OCI-LY1 (cell line): ENCODE measurements at regions not wholly inside any gene's neighbourhood (a gene's known extent, or its start where the extent isn't known, plus 50 kb on each side); places are given as distances from the start of the nearest gene placed in this dataset.

Experiments used
- H2AFZ ChIP-seq: fragments of 200-600 bp; sonication (generic), shearing (Covaris generic); 2 replicates; pipeline ENCODE4 v1.6.0; 2014; ENCODE audit warnings: antibody characterized with exemption, mild to moderate bottlenecking, low read length
- H3F3A ChIP-seq: fragments of 200-600 bp; sonication (generic), shearing (Covaris generic); 2 replicates; pipeline ENCODE4 v1.6.0; 2014; ENCODE audit warnings: mild to moderate bottlenecking, antibody characterized with exemption, low read length, moderate library complexity; ENCODE audit not compliant: insufficient read depth
- H3K27ac ChIP-seq: fragments of 200-600 bp; sonication (generic); 2 replicates; pipeline ENCODE4 v1.5.1; 2014; ENCODE audit warnings: low read length, mixed run types, mild to moderate bottlenecking, low read depth; ENCODE audit not compliant: poor library complexity, severe bottlenecking
- H3K27me3 ChIP-seq: fragments of 200-600 bp; sonication (generic); 2 replicates; pipeline ENCODE4 v1.6.0; 2014; ENCODE audit warnings: antibody characterized with exemption, mild to moderate bottlenecking, low read length, moderate library complexity; ENCODE audit not compliant: insufficient read depth
- H3K36me3 ChIP-seq: fragments of 200-600 bp; sonication (generic); 2 replicates; pipeline ENCODE4 v1.6.1; 2014; ENCODE audit warnings: mild to moderate bottlenecking, antibody characterized with exemption, low read length, moderate library complexity, mixed read lengths; ENCODE audit not compliant: insufficient read depth
- H3K4me1 ChIP-seq: fragments of 200-600 bp; sonication (generic); 2 replicates; pipeline ENCODE4 v1.5.1; 2014; ENCODE audit warnings: mild to moderate bottlenecking, low read length, moderate library complexity; ENCODE audit not compliant: insufficient read depth, severe bottlenecking
- H3K4me2 ChIP-seq: fragments of 200-600 bp; sonication (generic), shearing (Covaris generic); 2 replicates; pipeline ENCODE4 v1.6.1; 2014; ENCODE audit warnings: low read length
- H3K4me3 ChIP-seq: fragments of 200-600 bp; sonication (generic); 2 replicates; pipeline ENCODE4 v1.5.1; 2014; ENCODE audit warnings: low read length, low read depth, mild to moderate bottlenecking, mixed read lengths; ENCODE audit not compliant: poor library complexity, severe bottlenecking
- H3K79me2 ChIP-seq: fragments of 200-600 bp; shearing (Covaris generic); 2 replicates; pipeline ENCODE4 v1.6.1; 2016; ENCODE audit warnings: mixed run types, low read length, mixed read lengths; ENCODE audit not compliant: insufficient read depth
- H3K9ac ChIP-seq: fragments of 200-600 bp; sonication (generic), shearing (Covaris generic); 2 replicates; pipeline ENCODE4 v1.6.1; 2014; ENCODE audit warnings: mild to moderate bottlenecking, low read length, mixed read lengths
- H3K9me2 ChIP-seq: fragments of 200-600 bp; sonication (generic), shearing (Covaris generic); 2 replicates; pipeline ENCODE4 v1.6.1; 2014; ENCODE audit warnings: low read depth, mild to moderate bottlenecking, low read length, mixed read lengths
- H3K9me3 ChIP-seq: fragments of 200-600 bp; shearing (Covaris generic); 2 replicates; pipeline ENCODE4 v1.6.1; 2014; ENCODE audit warnings: low read length, mixed read lengths
- H4K20me1 ChIP-seq: fragments of 200-600 bp; sonication (generic), shearing (Covaris generic); 2 replicates; pipeline ENCODE4 v1.6.0; 2016; ENCODE audit warnings: mild to moderate bottlenecking, low read length; ENCODE audit not compliant: insufficient read depth
- EZH2 ChIP-seq: fragments of 200-600 bp; sonication (generic), shearing (Covaris generic); IDR thresholded peaks from 2 replicates; pipeline ENCODE4 v1.8.0; 2017; ENCODE audit warnings: borderline replicate concordance, mixed run types, mild to moderate bottlenecking, antibody characterized with exemption, low read length, moderate library complexity, mixed read lengths
- TF ChIP-seq, protein P1 (sequence below): fragments of 200-600 bp; sonication (generic), shearing (Covaris generic); IDR thresholded peaks from 2 replicates; pipeline ENCODE4 v1.5.1; 2017; ENCODE audit warnings: mild to moderate bottlenecking, antibody characterized with exemption, low read length, moderate library complexity, mixed read lengths

- Histone ChIP-seq H3K9me3 (no peaks in the 10 kb centered on the region), H3K9me2 (no peaks in the 10 kb centered on the region), H3K4me3 (no peak overlapping the region), H2AFZ (no peak overlapping the region), H3K36me3 (no peaks in the 10 kb centered on the region), H3K27me3 (no peaks in the 10 kb centered on the region), H3K27ac (no peak overlapping the region), H3K4me2 (no peak overlapping the region), H3F3A (no peaks in the 10 kb centered on the region), H3K4me1 (no peaks in the 10 kb centered on the region), H4K20me1 (no peaks in the 10 kb centered on the region), H3K9ac (no peak overlapping the region), H3K79me2 (no peaks in the 10 kb centered on the region)
- TF ChIP-seq EZH2 = no peak
- TF ChIP-seq, protein P1, sequence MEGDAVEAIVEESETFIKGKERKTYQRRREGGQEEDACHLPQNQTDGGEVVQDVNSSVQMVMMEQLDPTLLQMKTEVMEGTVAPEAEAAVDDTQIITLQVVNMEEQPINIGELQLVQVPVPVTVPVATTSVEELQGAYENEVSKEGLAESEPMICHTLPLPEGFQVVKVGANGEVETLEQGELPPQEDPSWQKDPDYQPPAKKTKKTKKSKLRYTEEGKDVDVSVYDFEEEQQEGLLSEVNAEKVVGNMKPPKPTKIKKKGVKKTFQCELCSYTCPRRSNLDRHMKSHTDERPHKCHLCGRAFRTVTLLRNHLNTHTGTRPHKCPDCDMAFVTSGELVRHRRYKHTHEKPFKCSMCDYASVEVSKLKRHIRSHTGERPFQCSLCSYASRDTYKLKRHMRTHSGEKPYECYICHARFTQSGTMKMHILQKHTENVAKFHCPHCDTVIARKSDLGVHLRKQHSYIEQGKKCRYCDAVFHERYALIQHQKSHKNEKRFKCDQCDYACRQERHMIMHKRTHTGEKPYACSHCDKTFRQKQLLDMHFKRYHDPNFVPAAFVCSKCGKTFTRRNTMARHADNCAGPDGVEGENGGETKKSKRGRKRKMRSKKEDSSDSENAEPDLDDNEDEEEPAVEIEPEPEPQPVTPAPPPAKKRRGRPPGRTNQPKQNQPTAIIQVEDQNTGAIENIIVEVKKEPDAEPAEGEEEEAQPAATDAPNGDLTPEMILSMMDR = no peak
Observed at GRCh38 chr17:22410136-22410535, 717.8 kb downstream of the KCNJ18 start.

DNA sequence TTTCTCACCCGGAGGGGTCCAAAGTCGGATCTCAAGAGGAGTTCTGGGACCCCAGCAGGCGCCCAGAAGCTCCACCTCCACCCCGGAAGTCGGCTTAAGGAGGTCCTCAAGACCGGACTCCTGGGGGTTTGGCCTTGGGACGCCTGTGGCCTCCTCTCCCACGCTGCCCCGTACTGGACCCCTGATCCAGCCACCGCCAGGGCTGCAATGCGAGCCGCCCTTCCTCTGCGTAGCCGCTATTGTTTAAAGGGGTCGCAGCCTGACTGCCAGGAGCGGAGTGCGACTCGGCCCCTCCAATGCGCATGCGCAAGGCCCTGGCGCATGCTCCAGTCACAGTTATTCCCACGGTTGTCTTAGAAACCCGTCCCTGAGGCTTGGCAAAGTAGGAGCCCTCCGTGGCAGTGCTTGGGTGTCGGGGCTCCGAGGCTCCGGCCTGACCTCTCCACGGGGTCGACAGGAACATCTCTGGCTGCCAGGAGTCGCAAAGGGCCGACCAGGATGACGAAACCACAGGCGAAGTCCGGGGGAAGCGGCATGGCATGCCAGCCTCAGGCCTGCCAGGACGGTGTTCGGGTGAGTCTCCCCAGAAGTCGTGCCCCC is 719.0 kb downstream of the KCNJ18 start:
- Histone ChIP-seq H3K27me3 (no peaks in the 10 kb centered on the region), H3K36me3 (no peaks in the 10 kb centered on the region), H3K27ac (no peak overlapping the region), H3K9me3 (no peaks in the 10 kb centered on the region), H3K4me2 (no peak overlapping the region), H2AFZ (no peak overlapping the region), H3K79me2 (no peaks in the 10 kb centered on the region), H3F3A (no peaks in the 10 kb centered on the region), H4K20me1 (no peaks in the 10 kb centered on the region), H3K4me3 (no peak overlapping the region), H3K9ac (no peak overlapping the region), H3K4me1 (no peaks in the 10 kb centered on the region), H3K9me2 (no peaks in the 10 kb centered on the region)
- TF ChIP-seq, protein P1 = no peak
- no peak for TF ChIP-seq EZH2

DNA sequence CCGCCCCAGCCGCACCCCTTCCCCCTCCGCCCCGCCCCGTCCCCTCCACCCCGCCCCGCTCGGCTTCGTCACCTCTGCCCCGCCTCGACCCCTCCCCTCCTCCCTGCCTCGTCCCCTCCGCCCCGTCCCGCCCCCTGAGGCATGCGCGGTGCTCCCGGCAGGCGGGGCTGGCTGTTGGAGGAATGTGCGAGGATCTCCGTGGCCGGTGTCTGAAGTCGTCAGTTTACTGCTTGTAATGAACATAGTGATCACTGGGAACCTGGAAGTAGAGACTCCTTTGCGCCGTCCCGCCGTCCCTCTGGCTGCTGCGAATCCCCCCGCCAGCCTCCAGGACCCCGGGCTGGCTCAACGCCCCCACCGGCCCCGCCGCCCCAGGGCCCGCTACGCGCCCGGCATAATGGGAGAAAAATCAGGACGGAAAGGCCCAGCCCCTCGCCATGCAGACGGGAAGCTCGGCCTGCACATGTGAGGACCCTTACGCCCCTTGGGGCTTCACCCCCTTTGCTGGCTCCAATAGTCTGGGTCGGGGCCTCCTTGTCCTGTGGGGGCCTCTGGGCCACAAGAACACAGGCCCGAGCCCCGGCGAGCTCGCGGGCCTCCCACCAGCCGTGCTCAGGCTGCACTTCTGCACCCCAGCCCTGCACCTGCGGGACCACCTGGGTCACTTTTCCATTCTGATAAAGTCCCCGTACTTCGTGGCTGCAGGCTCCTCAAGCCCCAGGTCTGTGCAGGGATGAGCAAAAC is 743.1 kb downstream of the KCNJ18 start:
- Histone ChIP-seq H3K4me2 (no peak overlapping the region), H3K27ac (no peak overlapping the region), H3K9ac (no peak overlapping the region), H3K4me1 (peaks cover 24% of the 10 kb centered on the region), H4K20me1 (no peaks in the 10 kb centered on the region), H3K27me3 (no peaks in the 10 kb centered on the region), H3K36me3 (no peaks in the 10 kb centered on the region), H3K4me3 (no peak overlapping the region), H3K79me2 (no peaks in the 10 kb centered on the region), H3K9me3 (no peaks in the 10 kb centered on the region), H2AFZ (no peak overlapping the region), H3K9me2 (no peaks in the 10 kb centered on the region), H3F3A (no peaks in the 10 kb centered on the region)
- TF ChIP-seq, protein P1 = no peak
- no peak for TF ChIP-seq EZH2
